ENCODE measurements at regions not wholly inside any gene's neighbourhood (a gene's known extent, or its start where the extent isn't known, plus 50 kb on each side); places are given as distances from the start of the nearest gene placed in this dataset.

DNA sequence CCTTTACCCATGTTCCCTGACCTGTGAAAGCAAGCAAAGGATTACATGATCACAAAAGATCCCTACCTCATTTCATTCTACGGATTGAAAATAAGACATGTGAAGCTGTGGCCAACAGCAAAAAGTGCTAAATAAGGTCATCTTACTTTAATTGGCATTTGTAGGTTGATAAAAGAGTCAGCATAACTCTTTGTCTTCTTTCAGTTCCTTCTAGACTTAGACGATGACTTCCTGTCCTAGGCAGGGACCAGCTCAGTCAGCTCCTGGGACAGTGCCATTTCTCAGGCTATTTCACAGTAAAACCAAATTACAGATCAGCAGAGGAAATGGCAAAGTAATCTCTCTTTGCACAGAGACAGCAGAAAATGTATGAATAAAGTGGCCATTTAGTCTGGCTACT is 480.7 kb downstream of the RFPL4B start:
- TF ChIP-seq CTCF (IDR thresholded peaks at IDR 0.05; ENCODE audit: low read depth, low read length) (no peak), MAX (IDR thresholded peaks at IDR 0.05; ENCODE audit: low read depth, low read length) (no peak), POLR2A (IDR thresholded peaks at IDR 0.05; ENCODE audit: extremely low read depth, insufficient read length) (no peak), MYC (IDR thresholded peaks at IDR 0.05; ENCODE audit: low read depth, low read length) (no peak)

Measured in NB4 (cell line).